A549 (cell line): ENCODE measurements at regions not wholly inside any gene's neighbourhood (a gene's known extent, or its start where the extent isn't known, plus 50 kb on each side); places are given as distances from the start of the nearest gene placed in this dataset.

Source experiments
- BHLHE40 ChIP-seq: IDR thresholded peaks from 2 replicates; pipeline ENCODE4 v1.6.1; 2012; ENCODE audit warnings: low read depth, low read length, inconsistent platforms
- CEBPB ChIP-seq, 2 experiments: fragments of >200 bp in 1 of 2; sonication (Bioruptor Twin) in 1 of 2; formaldehyde crosslinking in 1 of 2; IDR thresholded peaks; 2 replicates each; pipeline ENCODE4 v1.6.1; 2012 to 2016
- CHD4 ChIP-seq: fragments of 200-600 bp; sonication (generic); IDR thresholded peaks from 2 replicates; pipeline ENCODE4 v1.6.1; 2016; ENCODE audit warnings: antibody characterized with exemption, mild to moderate bottlenecking, borderline replicate concordance
- CTCF ChIP-seq: fragments of >200 bp; sonication (Bioruptor Twin); formaldehyde crosslinking; IDR thresholded peaks from 3 replicates; pipeline ENCODE4 v1.5.1; 2016
- EP300 ChIP-seq, 2 experiments: fragments of >200 bp; sonication (Bioruptor Twin); formaldehyde crosslinking; IDR thresholded peaks; 2 replicates in 1 of 2; 3 replicates in 1 of 2; pipeline ENCODE4 v1.6.1; 2016 to 2017
- KDM5A ChIP-seq: fragments of 200-600 bp; sonication (generic); IDR thresholded peaks from 2 replicates; pipeline ENCODE4 v1.6.1; 2016; ENCODE audit warnings: antibody characterized with exemption, mild to moderate bottlenecking
- MYC ChIP-seq: IDR thresholded peaks from 2 replicates; pipeline ENCODE4 v1.6.1; 2012; ENCODE audit warnings: mild to moderate bottlenecking, inconsistent platforms, low read length, improper control_type of control experiment, borderline replicate concordance
- POLR2A ChIP-seq: IDR thresholded peaks from 2 replicates; pipeline ENCODE4 v1.6.1; 2012; ENCODE audit warnings: mild to moderate bottlenecking, low read length
- POLR2AphosphoS2 ChIP-seq: conservative IDR thresholded peaks from 2 replicates; pipeline ENCODE4 v1.6.1; 2012; ENCODE audit warnings: low read length, improper control_type of control experiment, inconsistent platforms
- RAD21 ChIP-seq, 2 experiments: fragments of >200 bp in 1 of 2; sonication (Bioruptor Twin) in 1 of 2; formaldehyde crosslinking in 1 of 2; IDR thresholded peaks in 1 of 2; conservative IDR thresholded peaks in 1 of 2; 2 replicates in 1 of 2; 3 replicates in 1 of 2; pipeline ENCODE4 v1.6.1; 2012 to 2018; ENCODE audit warnings: inconsistent platforms in 1 of 2
- SMC3 ChIP-seq: fragments of >200 bp; sonication (Bioruptor Twin); formaldehyde crosslinking; IDR thresholded peaks from 3 replicates; pipeline ENCODE4 v1.6.1; 2018; ENCODE audit warnings: inconsistent platforms

GRCh38 chr7:142375710-142376313 lies 118.0 kb upstream of the PRSS58 start:
- TF ChIP-seq POLR2A (no peak), SMC3 (no peak), EP300 (IDR thresholded peaks at IDR 0.05) (no peak), POLR2AphosphoS2 (no peak), CEBPB (IDR thresholded peaks at IDR 0.05) (0 out of 4 replicates have a peak, but pooled peaks of 1 of the 2 experiments have one; percentile 11), KDM5A (no peak), CTCF (no peak), RAD21 (conservative IDR thresholded peaks at IDR 0.05 in 1 of 2, IDR thresholded peaks at IDR 0.05 in 1 of 2) (no peak), CHD4 (no peak), BHLHE40 (no peak), MYC (no peak)
